ENCODE measurements at regions not wholly inside any gene's neighbourhood (a gene's known extent, or its start where the extent isn't known, plus 50 kb on each side); places are given as distances from the start of the nearest gene placed in this dataset.

GRCh38 chr16:87054856-87055255 lies 262.3 kb downstream of the C16orf95 start:
- no peak for DNase-seq (ENCODE audit: low spot score)
- H3K27me3 Mint-ChIP-seq (ENCODE audit: low read depth), result no peaks in the 10 kb centered on the region
- no peak for TF ChIP-seq CTCF (IDR thresholded peaks at IDR 0.05)

GRCh38 chr16:87056083-87056482 lies 261.1 kb downstream of the C16orf95 start:
- Mint-ChIP-seq H3K4me3 (ENCODE audit: unreplicated experiment) (no peak overlapping the region), H3K27ac (ENCODE audit: unreplicated experiment) (no peak overlapping the region), H3K9me3 (ENCODE audit: low read depth) (peaks cover 6% of the 10 kb centered on the region), H3K27me3 (ENCODE audit: low read depth) (no peaks in the 10 kb centered on the region), H3K36me3 (ENCODE audit: low read depth) (peaks cover 2% of the 10 kb centered on the region), H3K4me1 (ENCODE audit: low read depth) (peaks cover 14% of the 10 kb centered on the region)
- no peak for DNase-seq (ENCODE audit: low spot score)
- TF ChIP-seq CTCF (IDR thresholded peaks at IDR 0.05), result peak; percentile 72

More at GRCh38 chr16:87054856-87055255, 262.3 kb downstream of the C16orf95 start:
- no peak overlapping the region for H3K4me3 Mint-ChIP-seq (ENCODE audit: unreplicated experiment)
- H3K4me1 Mint-ChIP-seq (ENCODE audit: low read depth), result peaks cover 3% of the 10 kb centered on the region
- H3K9me3 Mint-ChIP-seq (ENCODE audit: low read depth), result peaks cover 6% of the 10 kb centered on the region
- no peak overlapping the region for H3K27ac Mint-ChIP-seq (ENCODE audit: unreplicated experiment)
- H3K36me3 Mint-ChIP-seq (ENCODE audit: low read depth), result peaks cover 2% of the 10 kb centered on the region

GRCh38 chr16:87056551-87056950 lies 260.6 kb downstream of the C16orf95 start:
- H3K36me3 Mint-ChIP-seq (ENCODE audit: low read depth), result peaks cover 2% of the 10 kb centered on the region
- DNase-seq (ENCODE audit: low spot score), result no peak

GRCh38 chr16:87057211-87057881 lies 259.8 kb downstream of the C16orf95 start:
- TF ChIP-seq CTCF (IDR thresholded peaks at IDR 0.05), result peak; percentile 57
- H3K9me3 Mint-ChIP-seq (ENCODE audit: low read depth), result peaks cover 6% of the 10 kb centered on the region
- peaks cover 24% of the 10 kb centered on the region for H3K4me1 Mint-ChIP-seq (ENCODE audit: low read depth)
- no peak for DNase-seq (ENCODE audit: low spot score)
- H3K27me3 Mint-ChIP-seq (ENCODE audit: low read depth), result no peaks in the 10 kb centered on the region
- H3K27ac Mint-ChIP-seq (ENCODE audit: unreplicated experiment), result peak overlapping the region; percentile 32
- H3K36me3 Mint-ChIP-seq (ENCODE audit: low read depth), result peaks cover 2% of the 10 kb centered on the region
- H3K4me3 Mint-ChIP-seq (ENCODE audit: unreplicated experiment), result no peak overlapping the region

More at GRCh38 chr16:87056551-87056950, 260.6 kb downstream of the C16orf95 start:
- H3K4me3 Mint-ChIP-seq (ENCODE audit: unreplicated experiment), result no peak overlapping the region
- no peaks in the 10 kb centered on the region for H3K27me3 Mint-ChIP-seq (ENCODE audit: low read depth)
- no peak for TF ChIP-seq CTCF (IDR thresholded peaks at IDR 0.05)
- peaks cover 19% of the 10 kb centered on the region for H3K4me1 Mint-ChIP-seq (ENCODE audit: low read depth)
- H3K9me3 Mint-ChIP-seq (ENCODE audit: low read depth), result peaks cover 6% of the 10 kb centered on the region
- no peak overlapping the region for H3K27ac Mint-ChIP-seq (ENCODE audit: unreplicated experiment)

DNA sequence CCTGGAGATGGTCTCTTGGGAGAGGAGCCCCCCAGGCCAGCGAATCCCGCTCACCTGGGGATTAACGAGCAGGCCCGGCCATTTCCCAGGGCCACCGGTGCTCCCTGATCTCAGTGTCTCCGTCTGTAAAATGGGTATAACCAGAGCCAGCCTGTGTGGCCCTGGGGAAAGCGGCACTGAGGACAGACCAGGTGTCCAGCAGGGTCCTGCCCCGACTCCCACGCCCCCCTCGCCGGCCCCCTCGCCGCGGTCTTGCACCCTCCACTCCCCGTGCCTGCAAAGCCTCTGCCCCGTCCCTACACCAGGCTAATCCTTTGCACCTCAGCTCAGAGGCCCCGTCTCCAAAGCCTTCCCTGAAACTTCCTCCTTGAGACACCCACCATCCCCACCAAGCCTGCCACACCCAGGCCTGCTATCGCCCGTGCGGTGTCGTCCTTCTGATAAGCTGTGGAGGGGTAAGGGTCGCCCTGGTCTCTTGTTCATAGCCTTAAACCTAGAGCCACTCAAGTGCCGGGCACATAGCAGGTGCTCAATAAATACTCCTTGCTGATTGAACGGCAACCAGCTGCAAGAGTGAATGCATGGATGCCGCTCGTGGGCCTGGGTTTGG lies 259.1 kb downstream of the C16orf95 start:
- no peak overlapping the region for H3K4me3 Mint-ChIP-seq (ENCODE audit: unreplicated experiment)
- peaks cover 6% of the 10 kb centered on the region for H3K9me3 Mint-ChIP-seq (ENCODE audit: low read depth)
- H3K27me3 Mint-ChIP-seq (ENCODE audit: low read depth), result no peaks in the 10 kb centered on the region
- H3K36me3 Mint-ChIP-seq (ENCODE audit: low read depth), result peaks cover 2% of the 10 kb centered on the region
- no peak for TF ChIP-seq CTCF (IDR thresholded peaks at IDR 0.05)
- peaks cover 31% of the 10 kb centered on the region for H3K4me1 Mint-ChIP-seq (ENCODE audit: low read depth)
- H3K27ac Mint-ChIP-seq (ENCODE audit: unreplicated experiment), result no peak overlapping the region
- DNase-seq (ENCODE audit: low spot score), result no peak
